SK-N-SH (cell line): ENCODE measurements at regions not wholly inside any gene's neighbourhood (a gene's known extent, or its start where the extent isn't known, plus 50 kb on each side); places are given as distances from the start of the nearest gene placed in this dataset.

Experiments used
- CHD2 ChIP-seq: fragments of 150-350 bp; IDR thresholded peaks from 2 replicates; pipeline ENCODE4 v1.6.1; 2018; ENCODE audit warnings: low read length; ENCODE audit not compliant: partially characterized antibody
- ELF1 ChIP-seq: IDR thresholded peaks from 2 replicates; pipeline ENCODE4 v1.4.0; 2012
- EP300 ChIP-seq, 2 experiments: IDR thresholded peaks; 2 replicates each; pipeline versions ENCODE4 v1.4.0 to v1.6.1; 2012; ENCODE audit warnings: borderline replicate concordance in 1 of 2, low read depth in 1 of 2, low read length in 1 of 2
- EZH2phosphoT487 ChIP-seq: fragments of 200-600 bp; sonication (generic); IDR thresholded peaks from 2 replicates; pipeline ENCODE4 v1.6.1; 2017; ENCODE audit warnings: low read depth, mixed run types, mild to moderate bottlenecking, antibody characterized with exemption, moderate library complexity, borderline replicate concordance
- MEF2A ChIP-seq: IDR thresholded peaks from 2 replicates; pipeline ENCODE4 v1.4.0; 2012; ENCODE audit warnings: low read depth, borderline replicate concordance
- NFIC ChIP-seq: IDR thresholded peaks from 2 replicates; pipeline ENCODE4 v1.4.0; 2012; ENCODE audit warnings: borderline replicate concordance
- NRF1 ChIP-seq: IDR thresholded peaks from 2 replicates; pipeline ENCODE4 v1.6.1; 2012; ENCODE audit warnings: low read depth, mild to moderate bottlenecking, low read length
- POLR2AphosphoS5 ChIP-seq: IDR thresholded peaks from 2 replicates; pipeline ENCODE4 v1.6.1; 2012; ENCODE audit warnings: low read depth, low read length
- SMC3 ChIP-seq: IDR thresholded peaks from 2 replicates; pipeline ENCODE4 v1.6.1; 2012; ENCODE audit warnings: low read depth, low read length, improper control_type of control experiment
- YY1 ChIP-seq: IDR thresholded peaks from 2 replicates; pipeline ENCODE4 v1.4.0; 2012; ENCODE audit warnings: low read depth, mild to moderate bottlenecking
- TF ChIP-seq, protein P1 (sequence below): fragments of 200-600 bp; sonication (generic); IDR thresholded peaks from 2 replicates; pipeline ENCODE4 v1.6.1; 2017; ENCODE audit warnings: antibody characterized with exemption, mild to moderate bottlenecking, moderate library complexity
- TF ChIP-seq, protein P2 (sequence below): IDR thresholded peaks from 2 replicates; pipeline ENCODE4 v1.6.1; 2012; ENCODE audit warnings: mild to moderate bottlenecking, low read depth, low read length, moderate library complexity
- TF ChIP-seq, protein P3 (sequence below): fragments of 150-350 bp; IDR thresholded peaks from 2 replicates; pipeline ENCODE4 v1.6.1; 2017; ENCODE audit warnings: antibody characterized with exemption, low read length, low read depth, borderline replicate concordance

DNA sequence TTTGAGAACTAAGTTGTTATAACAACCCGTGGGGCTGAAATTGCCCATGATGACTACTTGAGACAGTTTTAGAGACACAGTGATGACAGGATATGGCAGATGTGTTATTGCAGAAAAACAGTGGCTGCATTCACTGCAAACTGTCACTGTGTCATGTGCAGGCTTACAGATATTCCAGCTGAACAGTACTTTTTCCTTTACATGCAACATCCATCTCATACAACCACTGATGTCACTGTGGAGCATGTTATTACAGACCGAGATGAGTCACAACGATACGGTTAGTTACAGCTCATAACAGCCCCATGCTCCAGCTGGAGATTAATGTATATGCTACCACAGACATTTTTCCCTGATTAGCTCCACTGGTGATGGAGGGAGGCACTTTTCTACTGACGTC lies 207.4 kb downstream of the TMA16 start:
- TF ChIP-seq YY1 (no peak), CHD2 (no peak), EZH2phosphoT487 (no peak), POLR2AphosphoS5 (no peak), NRF1 (no peak), EP300 (IDR thresholded peaks at IDR 0.05; ENCODE audit: borderline replicate concordance in 1 of 2, low read depth in 1 of 2, low read length in 1 of 2) (no peak), SMC3 (no peak), NFIC (no peak), ELF1 (no peak), MEF2A (no peak)
- TF ChIP-seq, protein P1, sequence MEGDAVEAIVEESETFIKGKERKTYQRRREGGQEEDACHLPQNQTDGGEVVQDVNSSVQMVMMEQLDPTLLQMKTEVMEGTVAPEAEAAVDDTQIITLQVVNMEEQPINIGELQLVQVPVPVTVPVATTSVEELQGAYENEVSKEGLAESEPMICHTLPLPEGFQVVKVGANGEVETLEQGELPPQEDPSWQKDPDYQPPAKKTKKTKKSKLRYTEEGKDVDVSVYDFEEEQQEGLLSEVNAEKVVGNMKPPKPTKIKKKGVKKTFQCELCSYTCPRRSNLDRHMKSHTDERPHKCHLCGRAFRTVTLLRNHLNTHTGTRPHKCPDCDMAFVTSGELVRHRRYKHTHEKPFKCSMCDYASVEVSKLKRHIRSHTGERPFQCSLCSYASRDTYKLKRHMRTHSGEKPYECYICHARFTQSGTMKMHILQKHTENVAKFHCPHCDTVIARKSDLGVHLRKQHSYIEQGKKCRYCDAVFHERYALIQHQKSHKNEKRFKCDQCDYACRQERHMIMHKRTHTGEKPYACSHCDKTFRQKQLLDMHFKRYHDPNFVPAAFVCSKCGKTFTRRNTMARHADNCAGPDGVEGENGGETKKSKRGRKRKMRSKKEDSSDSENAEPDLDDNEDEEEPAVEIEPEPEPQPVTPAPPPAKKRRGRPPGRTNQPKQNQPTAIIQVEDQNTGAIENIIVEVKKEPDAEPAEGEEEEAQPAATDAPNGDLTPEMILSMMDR, result no peak
- TF ChIP-seq, protein P2, sequence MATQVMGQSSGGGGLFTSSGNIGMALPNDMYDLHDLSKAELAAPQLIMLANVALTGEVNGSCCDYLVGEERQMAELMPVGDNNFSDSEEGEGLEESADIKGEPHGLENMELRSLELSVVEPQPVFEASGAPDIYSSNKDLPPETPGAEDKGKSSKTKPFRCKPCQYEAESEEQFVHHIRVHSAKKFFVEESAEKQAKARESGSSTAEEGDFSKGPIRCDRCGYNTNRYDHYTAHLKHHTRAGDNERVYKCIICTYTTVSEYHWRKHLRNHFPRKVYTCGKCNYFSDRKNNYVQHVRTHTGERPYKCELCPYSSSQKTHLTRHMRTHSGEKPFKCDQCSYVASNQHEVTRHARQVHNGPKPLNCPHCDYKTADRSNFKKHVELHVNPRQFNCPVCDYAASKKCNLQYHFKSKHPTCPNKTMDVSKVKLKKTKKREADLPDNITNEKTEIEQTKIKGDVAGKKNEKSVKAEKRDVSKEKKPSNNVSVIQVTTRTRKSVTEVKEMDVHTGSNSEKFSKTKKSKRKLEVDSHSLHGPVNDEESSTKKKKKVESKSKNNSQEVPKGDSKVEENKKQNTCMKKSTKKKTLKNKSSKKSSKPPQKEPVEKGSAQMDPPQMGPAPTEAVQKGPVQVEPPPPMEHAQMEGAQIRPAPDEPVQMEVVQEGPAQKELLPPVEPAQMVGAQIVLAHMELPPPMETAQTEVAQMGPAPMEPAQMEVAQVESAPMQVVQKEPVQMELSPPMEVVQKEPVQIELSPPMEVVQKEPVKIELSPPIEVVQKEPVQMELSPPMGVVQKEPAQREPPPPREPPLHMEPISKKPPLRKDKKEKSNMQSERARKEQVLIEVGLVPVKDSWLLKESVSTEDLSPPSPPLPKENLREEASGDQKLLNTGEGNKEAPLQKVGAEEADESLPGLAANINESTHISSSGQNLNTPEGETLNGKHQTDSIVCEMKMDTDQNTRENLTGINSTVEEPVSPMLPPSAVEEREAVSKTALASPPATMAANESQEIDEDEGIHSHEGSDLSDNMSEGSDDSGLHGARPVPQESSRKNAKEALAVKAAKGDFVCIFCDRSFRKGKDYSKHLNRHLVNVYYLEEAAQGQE, result no peak
- TF ChIP-seq, protein P3, sequence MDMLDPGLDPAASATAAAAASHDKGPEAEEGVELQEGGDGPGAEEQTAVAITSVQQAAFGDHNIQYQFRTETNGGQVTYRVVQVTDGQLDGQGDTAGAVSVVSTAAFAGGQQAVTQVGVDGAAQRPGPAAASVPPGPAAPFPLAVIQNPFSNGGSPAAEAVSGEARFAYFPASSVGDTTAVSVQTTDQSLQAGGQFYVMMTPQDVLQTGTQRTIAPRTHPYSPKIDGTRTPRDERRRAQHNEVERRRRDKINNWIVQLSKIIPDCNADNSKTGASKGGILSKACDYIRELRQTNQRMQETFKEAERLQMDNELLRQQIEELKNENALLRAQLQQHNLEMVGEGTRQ, result no peak
